Loucy (cell line): ENCODE measurements at regions not wholly inside any gene's neighbourhood (a gene's known extent, or its start where the extent isn't known, plus 50 kb on each side); places are given as distances from the start of the nearest gene placed in this dataset.

Source experiments
- H2AFZ ChIP-seq: fragments of 200-600 bp; sonication (generic); 2 replicates; pipeline ENCODE4 v1.6.0; 2016; ENCODE audit warnings: antibody characterized with exemption, mild to moderate bottlenecking, low read length, moderate library complexity
- H3F3A ChIP-seq: fragments of 200-600 bp; 2 replicates; pipeline ENCODE4 v1.6.0; 2016; ENCODE audit warnings: antibody characterized with exemption, low read depth, mild to moderate bottlenecking
- H3K27me3 ChIP-seq: fragments of 200-600 bp; sonication (generic); 2 replicates; pipeline ENCODE4 v1.6.1; 2014; ENCODE audit warnings: low read length, mild to moderate bottlenecking; ENCODE audit not compliant: insufficient read depth, poor library complexity, severe bottlenecking
- H3K36me3 ChIP-seq: fragments of 200-600 bp; sonication (generic); 2 replicates; pipeline ENCODE4 v1.6.1; 2016; ENCODE audit warnings: low read length; ENCODE audit not compliant: insufficient read depth
- H3K4me1 ChIP-seq: fragments of 200-600 bp; sonication (generic); 2 replicates; pipeline ENCODE4 v1.5.1; 2014; ENCODE audit warnings: low read length, mild to moderate bottlenecking; ENCODE audit not compliant: insufficient read depth, poor library complexity, severe bottlenecking
- H3K4me2 ChIP-seq: fragments of 200-600 bp; sonication (generic); 2 replicates; pipeline ENCODE4 v1.6.0; 2014; ENCODE audit warnings: antibody characterized with exemption, low read length, low read depth, mild to moderate bottlenecking; ENCODE audit not compliant: poor library complexity, severe bottlenecking
- H3K4me3 ChIP-seq: fragments of 200-600 bp; sonication (generic); 2 replicates; pipeline ENCODE4 v1.5.1; 2014; ENCODE audit warnings: low read length, mild to moderate bottlenecking, mixed read lengths; ENCODE audit not compliant: poor library complexity, severe bottlenecking
- H3K79me2 ChIP-seq: fragments of 200-600 bp; sonication (generic); 2 replicates; pipeline ENCODE4 v1.6.1; 2014; ENCODE audit warnings: low read length; ENCODE audit not compliant: insufficient read depth
- H3K9ac ChIP-seq: fragments of 200-600 bp; sonication (generic); 2 replicates; pipeline ENCODE4 v1.6.0; 2014; ENCODE audit warnings: mild to moderate bottlenecking, low read depth, low read length, moderate library complexity; ENCODE audit not compliant: poor library complexity, severe bottlenecking
- H3K9me2 ChIP-seq: fragments of 200-600 bp; sonication (generic); replicated peaks from 2 replicates; pipeline ENCODE4 v1.6.1; 2016; ENCODE audit warnings: low read depth, low read length, mixed read lengths
- H3K9me3 ChIP-seq: fragments of 200-600 bp; sonication (generic); 2 replicates; pipeline ENCODE4 v1.6.1; 2014; ENCODE audit warnings: mild to moderate bottlenecking, antibody characterized with exemption, low read length, low read depth; ENCODE audit not compliant: insufficient read depth
- H4K20me1 ChIP-seq: fragments of 200-600 bp; sonication (generic); 2 replicates; pipeline ENCODE4 v1.6.0; 2014; ENCODE audit warnings: antibody characterized with exemption, low read length, mild to moderate bottlenecking; ENCODE audit not compliant: insufficient read depth, poor library complexity, severe bottlenecking
- EZH2phosphoT487 ChIP-seq: fragments of 200-600 bp; IDR thresholded peaks from 2 replicates; pipeline ENCODE4 v1.6.1; 2018; ENCODE audit warnings: antibody characterized with exemption, mild to moderate bottlenecking, moderate library complexity, borderline replicate concordance
- TF ChIP-seq, protein P1 (sequence below): fragments of 200-600 bp; sonication (generic); conservative IDR thresholded peaks from 2 replicates; pipeline ENCODE4 v1.5.1; 2014; ENCODE audit warnings: mild to moderate bottlenecking, antibody characterized with exemption, low read length

DNA sequence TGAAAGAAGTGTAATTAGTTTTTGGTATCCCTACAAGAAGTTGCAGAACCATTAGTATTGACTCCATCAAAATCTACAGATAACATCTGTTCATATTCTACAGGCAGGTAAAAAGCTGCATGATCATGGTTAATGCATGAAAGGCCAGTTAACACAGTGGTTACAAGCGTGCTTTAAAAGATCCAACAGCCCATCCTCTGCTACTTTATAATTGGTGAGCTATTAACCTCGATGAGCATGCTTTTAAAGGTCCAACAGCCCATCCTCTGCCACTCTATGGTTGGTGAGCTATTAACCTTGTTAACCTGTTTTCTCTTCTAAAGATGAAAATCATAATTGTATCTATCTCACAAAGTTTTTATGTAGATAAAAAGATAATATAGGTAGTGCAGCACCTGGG is 289.3 kb downstream of the DUSP6 start:
- H4K20me1 ChIP-seq: no peaks in the 10 kb centered on the region
- no peaks in the 10 kb centered on the region for H3K36me3 ChIP-seq
- H3K27me3 ChIP-seq: no peaks in the 10 kb centered on the region

DNA sequence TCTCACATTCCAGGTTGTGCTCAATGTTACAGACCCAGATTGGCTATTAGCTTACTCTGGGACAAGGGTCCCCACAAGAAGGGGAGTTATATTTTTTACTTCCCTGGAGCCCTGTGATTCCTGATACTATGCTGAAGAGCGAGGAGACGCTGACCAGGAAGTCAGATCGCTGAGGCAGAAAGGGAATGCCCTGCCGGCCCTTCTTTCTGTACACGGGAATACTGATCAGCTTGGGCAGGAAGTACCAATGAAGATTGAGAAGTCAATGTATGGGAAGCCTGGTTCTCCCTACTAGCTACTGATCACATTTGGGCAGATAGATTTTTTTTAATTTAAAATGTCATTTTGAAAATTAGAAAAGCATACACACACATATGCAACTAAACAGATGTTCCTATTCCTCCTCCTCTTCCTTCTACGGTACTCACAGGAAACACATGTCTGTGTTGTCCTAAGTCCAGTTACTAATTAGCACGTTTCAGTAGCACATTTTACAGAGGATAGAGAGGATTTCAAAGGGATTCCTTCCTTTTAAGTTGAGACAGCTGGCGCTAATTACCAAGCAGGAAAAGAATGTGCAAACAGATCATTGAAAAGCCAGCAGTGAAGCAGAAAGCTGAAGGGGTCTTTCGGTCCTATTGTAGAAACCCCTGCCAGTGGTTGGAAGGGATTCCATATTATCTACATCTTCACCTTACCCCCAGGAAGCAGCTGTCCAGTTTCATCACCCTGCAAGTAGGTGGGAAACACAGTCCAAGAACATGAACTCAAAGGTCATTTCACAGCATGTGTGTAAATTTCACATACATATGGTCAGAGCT is 292.4 kb downstream of the DUSP6 start:
- H3K79me2 ChIP-seq: no peaks in the 10 kb centered on the region
- H3K9me3 ChIP-seq: no peaks in the 10 kb centered on the region
- no peaks in the 10 kb centered on the region for H3K36me3 ChIP-seq
- H3F3A ChIP-seq: no peaks in the 10 kb centered on the region
- H3K27me3 ChIP-seq: no peaks in the 10 kb centered on the region
- no peaks in the 10 kb centered on the region for H4K20me1 ChIP-seq
- H3K4me2 ChIP-seq: no peak overlapping the region
- no peaks in the 10 kb centered on the region for H3K9me2 ChIP-seq
- H2AFZ ChIP-seq: no peak overlapping the region
- TF ChIP-seq EZH2phosphoT487: no peak
- TF ChIP-seq, protein P1, sequence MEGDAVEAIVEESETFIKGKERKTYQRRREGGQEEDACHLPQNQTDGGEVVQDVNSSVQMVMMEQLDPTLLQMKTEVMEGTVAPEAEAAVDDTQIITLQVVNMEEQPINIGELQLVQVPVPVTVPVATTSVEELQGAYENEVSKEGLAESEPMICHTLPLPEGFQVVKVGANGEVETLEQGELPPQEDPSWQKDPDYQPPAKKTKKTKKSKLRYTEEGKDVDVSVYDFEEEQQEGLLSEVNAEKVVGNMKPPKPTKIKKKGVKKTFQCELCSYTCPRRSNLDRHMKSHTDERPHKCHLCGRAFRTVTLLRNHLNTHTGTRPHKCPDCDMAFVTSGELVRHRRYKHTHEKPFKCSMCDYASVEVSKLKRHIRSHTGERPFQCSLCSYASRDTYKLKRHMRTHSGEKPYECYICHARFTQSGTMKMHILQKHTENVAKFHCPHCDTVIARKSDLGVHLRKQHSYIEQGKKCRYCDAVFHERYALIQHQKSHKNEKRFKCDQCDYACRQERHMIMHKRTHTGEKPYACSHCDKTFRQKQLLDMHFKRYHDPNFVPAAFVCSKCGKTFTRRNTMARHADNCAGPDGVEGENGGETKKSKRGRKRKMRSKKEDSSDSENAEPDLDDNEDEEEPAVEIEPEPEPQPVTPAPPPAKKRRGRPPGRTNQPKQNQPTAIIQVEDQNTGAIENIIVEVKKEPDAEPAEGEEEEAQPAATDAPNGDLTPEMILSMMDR: no peak
- H3K4me1 ChIP-seq: peaks cover 3% of the 10 kb centered on the region
- no peak overlapping the region for H3K9ac ChIP-seq
- H3K4me3 ChIP-seq: no peak overlapping the region

More for the DNA sequence above, 289.3 kb downstream of the DUSP6 start:
- Histone ChIP-seq H3K9me2 (no peaks in the 10 kb centered on the region), H3K9me3 (no peaks in the 10 kb centered on the region), H3K9ac (no peak overlapping the region), H3K4me2 (no peak overlapping the region), H3K79me2 (no peaks in the 10 kb centered on the region), H3K4me3 (no peak overlapping the region), H3K4me1 (peaks cover 3% of the 10 kb centered on the region), H2AFZ (no peak overlapping the region), H3F3A (no peaks in the 10 kb centered on the region)
- TF ChIP-seq, protein P1: no peak
- no peak for TF ChIP-seq EZH2phosphoT487

DNA sequence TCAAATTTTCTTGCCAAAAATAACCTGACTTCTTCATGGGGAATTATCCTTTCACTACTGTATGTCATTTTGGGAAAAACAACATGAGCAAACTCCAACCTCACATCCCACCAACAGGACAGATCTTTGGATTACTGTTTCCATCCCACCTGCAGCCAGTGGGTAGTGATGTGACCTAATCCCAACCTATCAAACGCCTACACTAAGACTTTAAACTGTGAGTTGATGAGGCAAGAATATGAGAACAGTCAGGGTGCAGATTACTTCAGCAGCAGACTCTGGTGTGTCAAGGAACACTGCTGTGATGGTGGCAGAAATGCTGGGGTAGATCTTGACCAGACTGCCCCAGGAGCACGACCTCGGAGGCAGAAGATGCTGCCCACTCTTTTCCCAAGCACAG is 293.2 kb downstream of the DUSP6 start:
- Histone ChIP-seq H3K4me3 (no peak overlapping the region), H3K27me3 (no peaks in the 10 kb centered on the region), H3K4me1 (peaks cover 3% of the 10 kb centered on the region)

More for the DNA sequence above, 293.2 kb downstream of the DUSP6 start:
- H3F3A ChIP-seq: no peaks in the 10 kb centered on the region
- no peaks in the 10 kb centered on the region for H4K20me1 ChIP-seq
- H3K36me3 ChIP-seq: no peaks in the 10 kb centered on the region
- no peaks in the 10 kb centered on the region for H3K9me2 ChIP-seq
- H3K9ac ChIP-seq: no peak overlapping the region
- no peak overlapping the region for H2AFZ ChIP-seq
- no peaks in the 10 kb centered on the region for H3K9me3 ChIP-seq
- H3K4me2 ChIP-seq: no peak overlapping the region
- no peaks in the 10 kb centered on the region for H3K79me2 ChIP-seq
- no peak for TF ChIP-seq EZH2phosphoT487
- TF ChIP-seq, protein P1: no peak
